ENCODE measurements at regions not wholly inside any gene's neighbourhood (a gene's known extent, or its start where the extent isn't known, plus 50 kb on each side); places are given as distances from the start of the nearest gene placed in this dataset.

DNA sequence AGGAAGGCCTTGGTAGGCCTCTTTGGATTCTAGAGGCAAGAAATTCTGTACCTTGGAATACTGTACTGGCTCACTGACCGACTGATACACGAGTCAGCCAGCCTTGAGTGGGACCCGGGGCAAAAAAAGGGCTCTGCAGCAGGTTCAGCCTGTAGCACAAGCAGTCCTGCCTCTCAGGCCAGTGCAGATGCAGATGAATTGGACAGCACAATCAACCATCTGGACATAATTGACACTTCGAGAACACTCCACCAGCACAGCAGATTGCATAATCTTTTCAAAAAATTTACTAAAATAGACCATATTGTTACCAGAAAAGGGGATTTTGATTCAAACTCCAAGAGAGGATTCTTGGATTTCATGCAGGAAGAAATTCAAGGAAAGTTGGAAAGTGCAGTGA is 241.6 kb downstream of the RPIA start:
- no peak for TF ChIP-seq YY1 (IDR thresholded peaks at IDR 0.05; ENCODE audit: insufficient read depth, insufficient read length)
- no peak for TF ChIP-seq ZNF274 (IDR thresholded peaks at IDR 0.05; ENCODE audit: low read depth, low read length)

All from NT2/D1 (cell line).